ENCODE measurements at regions not wholly inside any gene's neighbourhood (a gene's known extent, or its start where the extent isn't known, plus 50 kb on each side); places are given as distances from the start of the nearest gene placed in this dataset.

GRCh38 chrX:131202766-131203165 is 86.3 kb downstream of the IGSF1 start (continued):
- TF ChIP-seq ZNF234 (CRISPR knock-in tag; conservative IDR thresholded peaks at IDR 0.05) (no peak), ZNF432 (CRISPR knock-in tag; IDR thresholded peaks at IDR 0.05; ENCODE audit: borderline replicate concordance) (no peak), ATAD3A (CRISPR knock-in tag; IDR thresholded peaks at IDR 0.05) (no peak), GATAD1 (CRISPR knock-in tag; IDR thresholded peaks at IDR 0.05) (no peak), NFE2 (CRISPR knock-in tag; IDR thresholded peaks at IDR 0.05) (no peak)
- TF ChIP-seq, protein P1, sequence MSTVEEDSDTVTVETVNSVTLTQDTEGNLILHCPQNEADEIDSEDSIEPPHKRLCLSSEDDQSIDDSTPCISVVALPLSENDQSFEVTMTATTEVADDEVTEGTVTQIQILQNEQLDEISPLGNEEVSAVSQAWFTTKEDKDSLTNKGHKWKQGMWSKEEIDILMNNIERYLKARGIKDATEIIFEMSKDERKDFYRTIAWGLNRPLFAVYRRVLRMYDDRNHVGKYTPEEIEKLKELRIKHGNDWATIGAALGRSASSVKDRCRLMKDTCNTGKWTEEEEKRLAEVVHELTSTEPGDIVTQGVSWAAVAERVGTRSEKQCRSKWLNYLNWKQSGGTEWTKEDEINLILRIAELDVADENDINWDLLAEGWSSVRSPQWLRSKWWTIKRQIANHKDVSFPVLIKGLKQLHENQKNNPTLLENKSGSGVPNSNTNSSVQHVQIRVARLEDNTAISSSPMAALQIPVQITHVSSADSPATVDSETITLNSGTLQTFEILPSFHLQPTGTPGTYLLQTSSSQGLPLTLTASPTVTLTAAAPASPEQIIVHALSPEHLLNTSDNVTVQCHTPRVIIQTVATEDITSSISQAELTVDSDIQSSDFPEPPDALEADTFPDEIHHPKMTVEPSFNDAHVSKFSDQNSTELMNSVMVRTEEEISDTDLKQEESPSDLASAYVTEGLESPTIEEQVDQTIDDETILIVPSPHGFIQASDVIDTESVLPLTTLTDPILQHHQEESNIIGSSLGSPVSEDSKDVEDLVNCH (CRISPR knock-in tag; IDR thresholded peaks at IDR 0.05), result no peak
- TF ChIP-seq, protein P2, sequence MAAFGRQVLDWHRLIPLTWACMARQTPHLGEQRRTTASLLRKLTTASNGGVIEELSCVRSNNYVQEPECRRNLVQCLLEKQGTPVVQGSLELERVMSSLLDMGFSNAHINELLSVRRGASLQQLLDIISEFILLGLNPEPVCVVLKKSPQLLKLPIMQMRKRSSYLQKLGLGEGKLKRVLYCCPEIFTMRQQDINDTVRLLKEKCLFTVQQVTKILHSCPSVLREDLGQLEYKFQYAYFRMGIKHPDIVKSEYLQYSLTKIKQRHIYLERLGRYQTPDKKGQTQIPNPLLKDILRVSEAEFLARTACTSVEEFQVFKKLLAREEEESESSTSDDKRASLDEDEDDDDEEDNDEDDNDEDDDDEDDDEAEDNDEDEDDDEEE (CRISPR knock-in tag; IDR thresholded peaks at IDR 0.05), result no peak

GRCh38 chrX:131201986-131202385 is 87.1 kb downstream of the IGSF1 start:
- intact Hi-C loops (cut with micrococcal nuclease; ENCODE audit: unreplicated experiment), result no loop called here
- in situ Hi-C loops (cut with HindIII; ENCODE audit: extremely low pct_ligation_motif_present, low pct_unique_long_range_greater_than_20kb), result no loop called here
- ChIA-PET CTCF (ENCODE audit: low intra/inter-chr PET ratio, low total read pairs) (no interaction called here), POLR2A (no interaction called here)
- FAIRE-seq, result peak; percentile 88
- no peaks in the 10 kb centered on the region for H3K79me2 ChIP-seq (ENCODE audit: insufficient read depth, low read length)
- peak; percentile 61 for DNase-seq (ENCODE audit: low spot score)
- BruUV-seq (replicated peaks), result no TSS peak
- H3K36me3 ChIP-seq (replicated peaks in 1 of 2; ENCODE audit: control insufficient read depth in 1 of 2, insufficient read depth in 2 of 2, low read length in 2 of 2), result no peaks in the 10 kb centered on the region
- no peaks in the 10 kb centered on the region for H4K20me1 ChIP-seq (ENCODE audit: insufficient read depth, low read length)
- ATAC-seq, result peak; percentile 84
- no peaks in the 10 kb centered on the region for H3K27me3 ChIP-seq (ENCODE audit: control insufficient read depth in 1 of 2, insufficient read depth in 2 of 2, low read length in 2 of 2)
- H3K4me1 ChIP-seq (ENCODE audit: insufficient read depth, low read length), result peaks cover 42% of the 10 kb centered on the region
- H3K9me3 ChIP-seq (ENCODE audit: low read length), result no peaks in the 10 kb centered on the region
- peak overlapping the region; percentile 47; the same call in 1 of the 2 replicates for H3K4me2 ChIP-seq (ENCODE audit: low read depth, low read length)
- H2AFZ ChIP-seq (ENCODE audit: low read length), result no peak overlapping the region
- 0% methylated on average over 1 of the region's 1 CpG for WGBS (ENCODE audit: low lambda C conversion rate)
- H3K9ac ChIP-seq (ENCODE audit: insufficient read depth, low read depth, low read length), result no peak overlapping the region
- H3K27ac ChIP-seq (ENCODE audit: extremely low read length, insufficient read depth, low read length), result no peak overlapping the region
- no peak overlapping the region for H3K4me3 ChIP-seq (replicated peaks in 1 of 3; ENCODE audit: insufficient read depth in 1 of 3, low read depth in 2 of 3, low read length in 3 of 3)
- TF ChIP-seq ZNF670 (CRISPR knock-in tag; IDR thresholded peaks at IDR 0.05; ENCODE audit: borderline replicate concordance) (no peak), TCF7 (IDR thresholded peaks at IDR 0.05; ENCODE audit: low read depth) (0 out of 2 replicates have a peak, but pooled peaks have one; percentile 9), HNF4G (IDR thresholded peaks at IDR 0.05; ENCODE audit: borderline replicate concordance, low read depth, low read length) (peak; percentile 22; the same call in 1 of the 2 replicates), HNF4G (CRISPR knock-in tag; IDR thresholded peaks at IDR 0.05; ENCODE audit: borderline replicate concordance, low read depth) (no peak), PAXIP1 (CRISPR knock-in tag; conservative IDR thresholded peaks at IDR 0.05) (peak; percentile 31; the same call in 1 of the 2 replicates)
